Adrenal gland (tissue), 5 donors: ENCODE measurements at regions not wholly inside any gene's neighbourhood (a gene's known extent, or its start where the extent isn't known, plus 50 kb on each side); places are given as distances from the start of the nearest gene placed in this dataset.
A peak's percentile ranks its signal among the peaks of the same experiment; 100 is the strongest.

ENCODE experiments used
- CTCF ChIP-seq, 6 experiments: fragments of 450-650 bp in 4 of 6; fragments of 200-600 bp in 2 of 6; sonication (generic) in 1 of 6; IDR thresholded peaks; 1 replicate in 5 of 6; 2 replicates in 1 of 6; pipeline versions ENCODE4 v1.5.1 to v1.8.0; 2016 to 2021; ENCODE audit warnings: antibody characterized with exemption in 6 of 6, mild to moderate bottlenecking in 2 of 6, moderate library complexity in 1 of 6
- POLR2A ChIP-seq, 2 donors: fragments of 450-650 bp; IDR thresholded peaks; one replicate each; pipeline ENCODE4 v1.6.1; 2017; ENCODE audit warnings: antibody characterized with exemption in 2 of 2, mild to moderate bottlenecking in 2 of 2, moderate library complexity in 1 of 2
- donor health status: DM: no; HTN: no; CAD: no.

GRCh38 chr10:118106426-118106825 is 59.7 kb upstream of the RAB11FIP2 start:
- peak in 4 of 6 experiments; percentile 29 to 43 (median 31) for TF ChIP-seq CTCF (IDR thresholded peaks at IDR 0.05)
- TF ChIP-seq POLR2A (IDR thresholded peaks at IDR 0.05), result no peak
